KMS-11 (cell line): ENCODE measurements at regions not wholly inside any gene's neighbourhood (a gene's known extent, or its start where the extent isn't known, plus 50 kb on each side); places are given as distances from the start of the nearest gene placed in this dataset.

ENCODE experiments used
- H2AFZ ChIP-seq: fragments of 200-600 bp; sonication (generic); 2 replicates; pipeline ENCODE4 v1.6.1; 2016; ENCODE audit warnings: antibody characterized with exemption, mixed run types, low read depth
- H3K27ac ChIP-seq: fragments of 200-600 bp; sonication (generic); 2 replicates; pipeline ENCODE4 v1.6.1; 2016; ENCODE audit warnings: mild to moderate bottlenecking, mixed run types
- H3K27me3 ChIP-seq: fragments of 200-600 bp; sonication (generic); 2 replicates; pipeline ENCODE4 v1.6.1; 2017; ENCODE audit warnings: mild to moderate bottlenecking, low read depth, mixed run types, moderate library complexity; ENCODE audit not compliant: insufficient read depth
- H3K36me3 ChIP-seq: fragments of 200-600 bp; sonication (generic); 2 replicates; pipeline ENCODE4 v1.6.1; 2017; ENCODE audit warnings: mild to moderate bottlenecking, mixed run types; ENCODE audit not compliant: insufficient read depth
- H3K4me1 ChIP-seq: fragments of 200-600 bp; sonication (generic); 2 replicates; pipeline ENCODE4 v1.6.1; 2016; ENCODE audit warnings: mild to moderate bottlenecking, low read depth, mixed run types; ENCODE audit not compliant: poor library complexity, severe bottlenecking
- H3K4me2 ChIP-seq: fragments of 200-600 bp; sonication (generic); 2 replicates; pipeline ENCODE4 v1.7.0; 2016; ENCODE audit warnings: mild to moderate bottlenecking, mixed run types
- H3K4me3 ChIP-seq: fragments of 200-600 bp; sonication (generic); IDR thresholded peaks from 2 replicates; pipeline ENCODE4 v1.6.1; 2017; ENCODE audit warnings: low read depth, low read length, mixed read lengths; ENCODE audit not compliant: insufficient read depth
- H3K79me2 ChIP-seq: fragments of 200-600 bp; sonication (generic); 2 replicates; pipeline ENCODE4 v1.6.1; 2016; ENCODE audit warnings: low read depth, mixed run types; ENCODE audit not compliant: insufficient read depth
- H3K9ac ChIP-seq: fragments of 200-600 bp; sonication (generic); 2 replicates; pipeline ENCODE4 v1.6.1; 2016; ENCODE audit warnings: mild to moderate bottlenecking, mixed run types
- H4K20me1 ChIP-seq: fragments of 200-600 bp; sonication (generic); 2 replicates; pipeline ENCODE4 v1.6.1; 2016; ENCODE audit warnings: mild to moderate bottlenecking, mixed run types; ENCODE audit not compliant: insufficient read depth
- TF ChIP-seq, protein P1 (sequence below): fragments of 200-600 bp; sonication (generic); conservative IDR thresholded peaks from 2 replicates; pipeline ENCODE4 v1.6.1; 2017; ENCODE audit warnings: low read depth, mild to moderate bottlenecking, antibody characterized with exemption, low read length, moderate library complexity, mixed read lengths

DNA sequence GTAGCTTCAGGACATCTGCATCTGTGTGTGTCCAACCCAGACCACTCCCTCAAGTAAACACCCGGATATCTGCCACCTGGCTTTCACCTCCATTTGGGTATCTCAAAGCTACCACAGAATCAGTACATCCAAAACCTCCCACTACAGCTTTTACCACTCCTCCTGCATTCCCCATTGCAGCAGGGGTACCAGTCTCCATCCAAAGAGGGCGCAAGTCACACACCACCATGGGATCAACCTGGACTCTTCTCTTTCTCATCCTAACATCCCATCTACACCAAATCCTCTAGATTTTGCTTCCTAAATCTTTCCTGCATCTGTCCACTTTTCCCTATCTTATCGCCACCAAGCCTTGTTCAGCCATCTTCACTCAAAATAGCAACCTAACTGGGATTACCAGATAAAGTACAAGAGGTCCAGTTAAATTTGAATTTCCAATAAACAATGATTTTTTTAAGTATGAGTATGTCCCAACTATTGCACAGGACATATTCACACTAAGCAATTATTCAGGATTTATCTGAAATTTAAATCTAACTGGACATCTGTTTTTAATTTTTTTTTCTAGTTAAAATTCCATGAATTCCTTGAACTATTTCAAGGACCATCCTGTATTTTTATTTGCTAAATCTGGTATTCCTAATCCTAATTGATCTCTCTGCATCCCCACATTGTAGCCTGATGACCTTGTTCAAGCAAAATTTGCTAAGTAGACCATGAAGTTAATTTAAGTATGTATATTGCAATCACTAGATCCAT is 164.3 kb upstream of the MLN start:
- Histone ChIP-seq H3K79me2 (no peaks in the 10 kb centered on the region), H3K9ac (no peak overlapping the region), H3K36me3 (no peaks in the 10 kb centered on the region), H4K20me1 (no peaks in the 10 kb centered on the region), H3K27me3 (peaks cover 84% of the 10 kb centered on the region), H3K4me3 (no peak overlapping the region), H3K27ac (no peak overlapping the region), H2AFZ (no peak overlapping the region), H3K4me1 (no peaks in the 10 kb centered on the region), H3K4me2 (no peak overlapping the region)
- TF ChIP-seq, protein P1, sequence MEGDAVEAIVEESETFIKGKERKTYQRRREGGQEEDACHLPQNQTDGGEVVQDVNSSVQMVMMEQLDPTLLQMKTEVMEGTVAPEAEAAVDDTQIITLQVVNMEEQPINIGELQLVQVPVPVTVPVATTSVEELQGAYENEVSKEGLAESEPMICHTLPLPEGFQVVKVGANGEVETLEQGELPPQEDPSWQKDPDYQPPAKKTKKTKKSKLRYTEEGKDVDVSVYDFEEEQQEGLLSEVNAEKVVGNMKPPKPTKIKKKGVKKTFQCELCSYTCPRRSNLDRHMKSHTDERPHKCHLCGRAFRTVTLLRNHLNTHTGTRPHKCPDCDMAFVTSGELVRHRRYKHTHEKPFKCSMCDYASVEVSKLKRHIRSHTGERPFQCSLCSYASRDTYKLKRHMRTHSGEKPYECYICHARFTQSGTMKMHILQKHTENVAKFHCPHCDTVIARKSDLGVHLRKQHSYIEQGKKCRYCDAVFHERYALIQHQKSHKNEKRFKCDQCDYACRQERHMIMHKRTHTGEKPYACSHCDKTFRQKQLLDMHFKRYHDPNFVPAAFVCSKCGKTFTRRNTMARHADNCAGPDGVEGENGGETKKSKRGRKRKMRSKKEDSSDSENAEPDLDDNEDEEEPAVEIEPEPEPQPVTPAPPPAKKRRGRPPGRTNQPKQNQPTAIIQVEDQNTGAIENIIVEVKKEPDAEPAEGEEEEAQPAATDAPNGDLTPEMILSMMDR = no peak

DNA sequence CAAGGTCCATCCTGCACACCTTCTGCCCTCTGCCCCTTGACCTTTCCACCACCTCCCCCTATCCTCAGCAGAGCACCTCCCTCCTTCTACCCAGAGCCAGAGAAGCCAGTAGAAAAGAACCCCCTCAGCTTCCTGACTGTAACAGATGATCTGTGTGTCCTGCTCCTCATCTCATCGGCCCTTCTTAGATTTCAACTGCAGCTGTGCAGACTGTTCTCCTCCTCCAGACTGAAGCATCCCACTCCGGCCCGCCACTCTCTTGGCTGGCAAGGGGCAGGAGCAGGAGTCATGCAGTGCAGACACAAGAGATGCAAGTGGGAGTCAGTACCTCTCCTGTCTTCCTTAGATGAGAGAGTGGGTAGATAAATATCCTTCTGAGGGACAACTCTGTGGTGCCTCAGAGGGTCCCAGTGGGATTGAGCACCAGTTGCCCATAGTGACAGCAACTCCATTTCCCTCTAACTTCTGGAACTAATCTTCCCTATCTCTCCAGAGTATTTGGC is 163.5 kb upstream of the MLN start:
- no peaks in the 10 kb centered on the region for H3K4me1 ChIP-seq
- H2AFZ ChIP-seq = no peak overlapping the region
- no peak overlapping the region for H3K4me3 ChIP-seq
- TF ChIP-seq, protein P1 = no peak
- no peak overlapping the region for H3K27ac ChIP-seq
- H3K79me2 ChIP-seq = no peaks in the 10 kb centered on the region
- no peak overlapping the region for H3K9ac ChIP-seq
- no peak overlapping the region for H3K4me2 ChIP-seq
- H3K36me3 ChIP-seq = no peaks in the 10 kb centered on the region
- H4K20me1 ChIP-seq = no peaks in the 10 kb centered on the region
- H3K27me3 ChIP-seq = peaks cover 83% of the 10 kb centered on the region

DNA sequence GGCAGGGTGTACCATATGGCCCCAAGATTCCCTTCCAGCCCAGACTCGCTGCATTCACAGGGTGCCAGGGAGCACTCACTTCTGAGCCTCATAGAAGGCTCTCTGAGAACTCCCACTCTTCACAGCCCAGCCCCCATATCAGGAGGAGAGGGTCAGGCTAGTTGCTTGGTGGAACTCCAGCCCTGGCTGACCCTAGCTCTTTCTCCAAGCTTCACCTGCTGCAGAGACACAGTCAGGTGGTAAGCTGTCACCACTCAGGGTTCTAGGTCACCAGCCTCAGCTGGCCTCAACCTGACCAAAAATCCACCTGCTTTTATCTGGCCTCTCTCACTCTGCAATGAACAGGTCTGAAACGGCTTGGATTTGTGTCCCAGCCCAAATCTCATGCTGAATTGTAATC is 162.7 kb upstream of the MLN start:
- H3K4me2 ChIP-seq = no peak overlapping the region
- H3K9ac ChIP-seq = no peak overlapping the region
- peaks cover 83% of the 10 kb centered on the region for H3K27me3 ChIP-seq
- no peak overlapping the region for H3K4me3 ChIP-seq
- no peaks in the 10 kb centered on the region for H3K36me3 ChIP-seq
- H3K27ac ChIP-seq = no peak overlapping the region
- no peaks in the 10 kb centered on the region for H3K79me2 ChIP-seq
- TF ChIP-seq, protein P1 = no peak
- no peaks in the 10 kb centered on the region for H3K4me1 ChIP-seq
- H4K20me1 ChIP-seq = no peaks in the 10 kb centered on the region
- no peak overlapping the region for H2AFZ ChIP-seq

DNA sequence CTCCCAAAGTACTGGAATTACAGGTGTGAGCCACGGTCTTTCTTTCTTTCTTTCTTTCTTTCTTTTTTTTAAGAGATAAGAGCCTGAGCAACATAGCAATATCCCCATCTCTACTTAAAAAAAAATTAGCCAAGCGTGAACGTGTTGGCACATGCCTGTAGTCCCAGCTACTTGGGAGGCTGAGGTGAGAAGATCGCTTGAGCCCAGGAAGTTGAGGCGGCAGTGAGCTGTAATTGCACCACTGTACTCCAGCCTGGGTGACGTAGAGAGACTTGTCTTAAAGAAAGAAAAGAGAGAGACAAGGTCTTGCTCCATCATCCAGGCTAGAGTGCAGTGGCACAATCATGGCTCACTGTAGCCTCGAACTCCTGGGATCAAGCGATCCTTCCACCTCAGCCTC is 162.0 kb upstream of the MLN start:
- Histone ChIP-seq H3K9ac (no peak overlapping the region), H3K27ac (no peak overlapping the region), H3K4me3 (no peak overlapping the region), H2AFZ (no peak overlapping the region), H4K20me1 (no peaks in the 10 kb centered on the region), H3K4me1 (no peaks in the 10 kb centered on the region), H3K27me3 (peaks cover 81% of the 10 kb centered on the region), H3K79me2 (no peaks in the 10 kb centered on the region), H3K4me2 (no peak overlapping the region), H3K36me3 (no peaks in the 10 kb centered on the region)
- TF ChIP-seq, protein P1 = no peak
